OCI-M1 (cell line): ENCODE measurements at regions not wholly inside any gene's neighbourhood (a gene's known extent, or its start where the extent isn't known, plus 50 kb on each side); places are given as distances from the start of the nearest gene placed in this dataset.
"Not testable (repeated sequence)": the region's sequence is repeated elsewhere in the genome, so short reads cannot be mapped to it uniquely, and the experiment has no call there.

Source experiments
- DNase-seq: peaks from one replicate; lab custom pipeline; 2025; lab: John Stamatoyannopoulos, UW

DNA sequence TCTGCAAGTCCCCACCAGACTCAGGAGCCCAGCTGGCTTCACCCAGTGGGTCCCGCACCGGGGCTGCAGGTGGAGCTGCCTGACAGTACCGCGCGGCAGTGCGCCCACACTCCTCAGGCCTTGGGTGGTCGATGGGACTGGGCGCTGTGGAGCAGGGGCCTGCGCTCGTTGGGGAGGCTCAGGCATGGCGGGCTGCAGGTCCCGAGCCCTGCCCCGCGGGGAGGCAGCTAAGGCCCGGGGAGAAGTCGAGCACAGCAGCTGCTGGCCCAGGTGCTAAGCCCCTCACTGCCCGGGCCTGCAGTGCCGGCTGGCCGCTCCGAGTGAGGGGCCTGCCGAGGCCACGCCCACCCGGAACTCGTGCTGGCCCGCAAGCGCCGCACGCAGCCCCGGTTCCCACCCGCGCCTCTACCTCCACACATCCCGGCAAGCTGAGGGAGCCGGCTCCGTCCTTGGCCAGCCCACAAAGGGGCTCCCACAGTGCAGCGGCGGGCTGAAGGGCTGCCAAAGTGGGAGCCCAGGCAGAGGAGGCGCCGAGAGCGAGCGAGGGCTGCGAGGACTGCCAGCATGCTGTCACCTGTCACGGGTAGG is 2021.7 kb upstream of the LRRTM1 start:
- not testable (repeated sequence) for DNase-seq

DNA sequence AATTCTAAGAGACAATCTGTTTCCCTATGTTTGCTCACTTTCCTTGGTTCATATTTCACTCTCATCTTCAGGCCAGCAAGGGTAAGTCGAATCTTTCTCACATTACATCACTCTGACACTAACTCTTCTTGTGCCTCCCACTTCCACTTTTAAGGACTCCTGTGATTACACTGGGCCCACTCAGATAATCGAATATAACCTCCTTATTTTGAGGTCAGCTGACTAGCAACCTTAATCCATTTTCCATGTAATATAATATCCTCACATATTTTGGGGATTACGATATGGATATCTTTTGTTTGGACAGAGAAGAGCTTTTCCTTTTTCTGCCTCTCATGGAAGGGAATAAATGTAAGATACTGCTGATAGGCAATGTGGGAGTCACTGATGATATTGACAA is 2015.7 kb upstream of the LRRTM1 start:
- no peak for DNase-seq

DNA sequence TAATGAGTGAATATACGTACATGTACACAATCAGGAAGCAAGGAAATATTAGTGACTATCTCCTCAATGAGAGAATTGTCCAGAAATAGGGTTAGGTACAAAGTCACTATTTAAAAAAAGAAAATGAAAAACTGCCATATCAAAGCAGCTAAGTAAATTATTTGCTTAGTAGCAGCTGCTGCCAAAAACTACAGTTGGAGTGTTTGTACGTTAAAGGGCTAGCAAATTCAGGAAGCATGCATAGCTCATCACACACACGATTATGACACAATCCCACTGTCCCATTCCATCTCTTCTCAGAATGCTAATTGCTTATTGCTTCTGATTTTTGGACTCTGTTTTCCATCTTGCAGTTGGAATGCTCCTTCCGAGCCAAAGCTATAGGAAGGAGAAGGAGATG is 2012.5 kb upstream of the LRRTM1 start:
- DNase-seq = no peak

GRCh38 chr2:82316586-82316985 is 2012.0 kb upstream of the LRRTM1 start:
- DNase-seq = no peak

GRCh38 chr2:82314836-82315472 is 2010.4 kb upstream of the LRRTM1 start:
- no peak for DNase-seq

DNA sequence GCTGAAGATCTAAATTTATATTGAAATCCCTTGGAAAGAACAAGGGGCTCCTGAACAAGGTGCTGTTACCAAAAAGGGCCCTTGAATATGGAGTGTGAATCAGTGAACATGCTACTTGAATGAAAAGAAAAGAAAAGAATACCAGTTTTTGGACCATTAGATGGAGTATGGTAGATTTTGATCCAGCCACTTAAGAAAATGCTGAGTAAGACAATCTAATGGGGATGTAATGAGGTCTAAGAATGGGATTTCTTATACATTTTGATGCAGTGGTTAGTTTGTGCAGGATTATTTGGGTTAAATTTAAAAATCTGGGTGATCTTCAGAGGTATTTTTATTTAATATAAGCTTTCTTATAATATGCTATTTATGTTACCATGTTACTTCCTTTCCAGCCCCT is 2003.0 kb upstream of the LRRTM1 start:
- DNase-seq = no peak

GRCh38 chr2:82301506-82301905 is 1997.0 kb upstream of the LRRTM1 start:
- DNase-seq = no peak

DNA sequence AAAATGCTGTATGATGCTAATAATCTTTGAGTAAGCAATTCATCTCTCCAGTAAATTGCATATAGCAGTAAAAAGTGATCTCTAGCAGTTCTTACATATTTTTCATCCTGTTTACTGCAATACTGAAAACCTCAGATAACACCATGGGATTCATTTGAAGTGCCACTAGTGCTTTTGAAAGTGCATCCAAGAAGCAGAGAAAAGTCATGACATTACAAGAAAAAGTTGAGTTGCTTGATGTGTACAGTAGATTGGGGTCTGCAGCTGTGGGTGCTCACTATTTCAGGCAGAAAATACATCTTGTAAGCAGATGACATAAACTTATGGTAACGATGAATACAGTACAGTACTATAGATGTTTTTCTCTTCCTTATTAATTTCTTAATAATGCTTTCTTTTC is 1984.9 kb upstream of the LRRTM1 start:
- DNase-seq = no peak

DNA sequence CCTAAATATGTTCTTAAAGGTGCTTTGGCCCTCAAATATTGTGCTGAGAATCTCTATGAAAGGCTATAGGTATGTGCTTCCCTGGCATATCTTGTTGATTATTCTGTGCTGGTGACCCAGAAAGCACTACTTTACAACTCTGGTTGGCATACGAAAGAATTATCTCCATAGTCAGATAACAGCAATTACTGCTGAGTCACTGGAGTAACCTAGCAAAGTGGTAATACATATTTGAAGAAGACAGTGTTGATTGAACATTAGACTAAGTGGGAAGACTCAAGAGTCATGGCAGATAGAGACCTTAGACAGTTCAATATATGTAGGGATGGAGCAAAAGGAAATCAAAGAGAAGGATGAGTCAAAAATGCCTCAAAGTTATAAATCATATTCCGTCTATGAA is 1978.5 kb upstream of the LRRTM1 start:
- no peak for DNase-seq

DNA sequence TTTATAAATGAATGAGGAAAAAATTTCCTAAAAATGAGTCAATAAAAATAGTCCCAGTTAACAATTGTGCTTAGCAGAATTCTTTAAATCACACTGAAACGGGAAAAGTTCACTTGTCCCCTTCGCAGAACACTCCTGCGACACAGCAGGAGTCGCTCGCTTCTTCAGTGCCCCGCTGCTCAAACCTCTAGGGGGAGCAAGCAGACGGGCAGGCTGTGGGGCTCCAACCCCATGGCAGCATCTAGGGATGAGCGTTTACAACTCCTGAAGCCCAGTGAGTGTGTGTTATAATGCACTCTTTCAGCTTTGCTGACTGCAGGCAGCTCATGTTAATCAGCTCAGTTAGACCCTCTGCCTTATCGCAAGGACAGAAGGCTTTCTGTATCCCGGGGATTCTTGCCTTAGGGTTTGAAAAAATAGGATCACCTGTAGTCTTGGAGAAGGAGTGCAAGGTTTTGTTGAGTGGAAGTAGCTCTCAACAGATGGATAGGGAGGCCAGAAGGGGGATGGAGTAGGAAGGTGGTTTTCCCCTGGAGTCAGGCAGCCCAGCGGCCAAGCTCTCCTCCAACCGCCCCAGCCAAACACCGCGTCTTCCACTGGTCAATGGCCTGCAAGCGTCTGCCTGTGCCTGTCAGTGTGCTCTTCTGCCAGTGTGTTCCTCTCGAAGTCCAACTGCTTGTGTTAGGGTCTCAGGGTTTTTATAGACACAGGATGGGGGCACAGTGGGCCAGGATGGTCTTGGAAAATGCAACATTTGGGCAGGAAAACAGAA is 1977.7 kb upstream of the LRRTM1 start:
- DNase-seq = no peak

GRCh38 chr2:82279367-82279766 is 1974.8 kb upstream of the LRRTM1 start:
- DNase-seq = no peak

GRCh38 chr2:82278416-82278815 is 1973.9 kb upstream of the LRRTM1 start:
- DNase-seq = peak; percentile 3

GRCh38 chr2:82275599-82275998 is 1971.0 kb upstream of the LRRTM1 start:
- DNase-seq = no peak

DNA sequence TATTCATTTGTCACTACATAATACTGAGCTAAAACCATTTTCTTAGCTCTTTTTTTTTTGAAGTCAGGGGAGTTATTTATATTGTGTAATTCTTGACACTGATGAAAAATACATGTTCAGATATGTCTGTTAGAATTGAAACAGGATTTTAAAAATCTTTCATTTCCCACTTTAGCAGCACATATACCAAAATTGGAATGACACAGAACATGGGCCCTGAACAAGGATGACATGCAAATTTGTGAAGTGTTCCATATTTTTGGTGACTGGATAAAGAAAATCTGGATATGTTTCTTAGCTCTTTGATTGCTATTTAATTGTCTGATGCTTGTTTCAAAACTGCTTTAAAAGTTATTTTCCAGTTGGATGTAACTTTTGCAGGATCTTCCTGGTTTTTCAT is 1963.9 kb upstream of the LRRTM1 start:
- DNase-seq = no peak

DNA sequence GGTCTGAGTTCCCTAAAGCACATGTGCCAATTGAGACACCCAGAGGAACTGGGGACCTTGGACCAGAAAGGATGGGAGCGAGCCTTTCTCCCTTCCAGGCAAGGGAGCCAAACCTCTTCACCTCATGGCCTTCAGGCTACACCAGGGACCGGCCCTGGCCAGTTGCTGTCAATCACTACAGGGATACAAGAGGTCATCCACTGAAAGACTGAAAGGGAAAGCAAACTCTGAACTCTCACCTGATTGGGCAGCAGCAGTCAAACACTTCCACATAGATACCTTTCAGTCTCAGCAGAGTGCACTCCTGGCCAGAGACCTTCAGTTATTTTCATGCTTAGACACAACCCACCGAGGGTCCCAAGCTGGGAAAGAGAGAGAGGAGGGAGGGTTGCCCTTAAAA is 1956.0 kb upstream of the LRRTM1 start:
- no peak for DNase-seq

- DNase-seq = no peak
Measured at GRCh38 chr2:82259551-82259950, 1955.0 kb upstream of the LRRTM1 start.

DNA sequence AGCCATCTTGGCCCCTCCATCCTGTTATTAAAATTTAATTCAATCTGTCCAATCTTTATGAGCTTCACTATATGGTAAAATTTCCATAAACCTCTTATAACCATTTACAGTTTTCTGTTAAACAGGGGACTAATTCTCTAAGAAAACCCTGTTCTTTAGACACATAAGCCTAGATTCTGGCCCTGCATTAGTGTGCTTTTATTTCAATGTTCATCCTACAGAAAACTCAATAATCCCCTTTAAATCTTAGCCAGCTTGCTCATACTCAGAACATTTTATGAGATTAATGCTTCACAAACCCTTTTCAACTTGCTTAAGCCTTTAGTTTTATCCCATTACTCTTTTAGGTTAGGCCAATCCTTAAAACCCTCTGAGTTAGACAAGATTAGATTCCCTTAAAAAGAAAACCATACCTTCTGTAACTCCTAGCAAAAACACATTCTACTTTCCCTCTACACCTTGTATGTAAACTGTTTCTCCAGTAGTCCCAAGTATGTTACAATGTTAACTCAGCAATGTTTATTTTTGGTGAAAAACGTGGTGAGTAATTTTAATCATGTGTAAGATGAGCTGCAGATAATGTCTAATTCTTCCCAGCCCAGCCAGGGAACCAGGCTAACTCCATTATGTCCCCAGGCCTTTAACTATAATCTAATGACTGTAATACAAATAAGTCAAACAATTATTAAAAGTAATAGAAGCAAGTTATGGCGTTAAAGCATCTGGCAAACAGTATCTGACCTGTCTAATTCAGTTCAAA is 1953.4 kb upstream of the LRRTM1 start:
- no peak for DNase-seq

- DNase-seq = no peak
Measured at GRCh38 chr2:82256983-82257632, 1952.6 kb upstream of the LRRTM1 start.

- no peak for DNase-seq
Measured at GRCh38 chr2:82256288-82256687, 1951.7 kb upstream of the LRRTM1 start.

DNA sequence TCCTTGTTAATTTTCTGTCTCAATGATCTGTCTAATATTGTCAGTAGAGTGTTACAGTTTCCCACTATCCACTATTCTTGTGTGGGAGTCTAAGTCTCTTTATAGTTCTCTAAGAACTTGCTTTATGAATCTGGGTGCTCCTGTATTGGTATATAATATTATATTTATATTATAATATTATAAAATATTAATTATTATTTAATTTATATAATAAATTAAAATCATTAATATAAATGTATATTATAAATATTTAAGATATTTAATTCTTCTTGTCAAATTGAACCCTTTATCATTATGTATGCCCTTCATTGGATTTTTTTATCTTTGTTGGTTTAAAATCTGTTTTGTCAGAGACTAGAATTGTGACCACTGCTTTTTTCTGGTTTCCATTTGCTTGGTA is 1950.2 kb upstream of the LRRTM1 start:
- no peak for DNase-seq

DNA sequence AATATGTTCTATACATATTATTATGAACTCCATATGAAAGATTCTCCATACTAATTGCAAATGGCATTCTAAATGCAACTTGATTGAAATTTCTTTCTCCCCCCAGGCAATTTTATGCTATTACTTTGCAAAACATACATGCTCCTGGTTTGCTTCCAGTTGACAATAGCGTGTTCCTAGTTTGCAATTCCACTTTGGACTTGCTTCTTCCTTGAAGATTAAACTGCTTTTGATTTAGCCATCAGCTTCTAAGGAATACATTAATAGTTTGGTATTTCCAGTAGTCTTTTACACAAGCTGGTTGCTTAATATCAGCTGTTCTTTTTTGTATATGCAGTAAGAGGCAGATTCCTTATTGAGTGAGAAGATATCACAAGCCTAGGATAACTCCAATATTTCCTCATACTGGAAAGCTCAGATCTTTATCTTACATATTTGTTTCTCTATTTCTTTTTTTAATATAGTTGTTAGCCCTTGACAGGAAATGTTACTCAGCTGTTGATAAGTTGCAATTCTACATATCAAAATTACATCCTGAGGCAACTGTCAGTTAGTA is 1941.7 kb upstream of the LRRTM1 start:
- no peak for DNase-seq

DNA sequence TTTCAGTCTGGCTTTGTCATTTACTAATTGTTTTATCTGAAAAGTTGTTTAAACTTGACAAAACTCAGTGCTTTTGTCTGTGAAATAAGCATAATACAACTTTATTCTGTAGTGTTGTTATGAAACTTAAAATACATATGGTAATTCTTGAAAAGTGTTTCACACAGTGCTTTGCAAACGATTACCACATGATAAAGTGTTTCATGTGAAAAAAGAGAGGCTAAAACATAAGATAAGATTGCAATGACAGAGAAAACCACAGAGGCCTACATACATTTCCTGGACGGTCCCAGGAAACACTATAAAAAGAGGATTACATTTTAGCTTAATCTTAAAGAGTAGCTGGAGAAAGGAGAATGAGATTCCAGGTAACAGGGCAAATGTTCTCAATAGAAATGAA is 1934.6 kb upstream of the LRRTM1 start:
- DNase-seq = peak; percentile 21
